HG02623 (cell line): ENCODE measurements at regions not wholly inside any gene's neighbourhood (a gene's known extent, or its start where the extent isn't known, plus 50 kb on each side); places are given as distances from the start of the nearest gene placed in this dataset.

Experiments
- ATAC-seq: cut with Tn5 transposase; IDR thresholded peaks from one replicate; pipeline ENCODE4 v1.9.1; 2021; ENCODE audit warnings: moderate library complexity; ENCODE audit not compliant: unreplicated experiment

GRCh38 chr9:107755246-107755645, 265.7 kb upstream of the KLF4 start:
- no peak for ATAC-seq

- ATAC-seq = no peak
These were observed 262.1 kb upstream of the KLF4 start for GRCh38 chr9:107751567-107752210.

DNA sequence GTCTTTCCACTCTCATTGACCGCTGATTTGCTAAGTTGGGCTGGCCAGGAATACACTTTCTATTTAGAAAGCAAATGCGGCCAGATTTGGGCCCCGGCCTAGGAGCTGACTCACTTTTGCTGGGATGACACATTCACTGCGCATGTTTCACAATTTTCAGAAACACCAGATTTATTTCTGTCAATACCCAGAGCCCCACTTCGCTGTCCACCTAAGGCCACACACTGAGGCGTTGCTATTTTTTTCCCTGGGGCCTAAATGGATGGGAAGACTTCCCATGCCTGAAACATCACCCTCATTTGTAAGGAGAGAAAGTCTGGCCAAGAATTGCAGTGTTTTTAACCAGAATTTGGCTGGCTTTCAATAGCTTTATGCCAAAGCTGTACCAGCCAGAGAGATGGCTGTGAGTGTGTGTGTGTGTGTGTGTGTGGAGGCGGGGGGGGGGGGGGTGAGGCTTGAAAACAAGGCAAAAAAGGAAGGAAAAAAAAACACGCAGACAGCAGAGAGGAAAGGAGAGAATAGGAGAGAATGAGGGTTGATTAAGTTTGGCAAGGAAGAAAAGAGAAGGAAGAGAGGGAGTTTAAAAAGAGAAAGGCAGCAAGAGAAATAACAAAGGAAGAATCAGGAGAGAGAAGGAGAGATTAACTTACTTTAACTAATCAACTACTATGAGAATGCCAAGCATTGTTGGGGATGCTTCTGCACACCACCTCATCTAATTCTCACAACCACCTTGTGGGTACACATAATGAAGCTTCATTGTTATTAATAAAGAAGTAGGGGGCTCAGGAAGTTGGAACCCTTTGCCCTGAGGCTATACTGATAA, 261.4 kb upstream of the KLF4 start:
- no peak for ATAC-seq

- no peak for ATAC-seq
These were observed 260.3 kb upstream of the KLF4 start for GRCh38 chr9:107749787-107750444.

- no peak for ATAC-seq
These were observed 255.3 kb upstream of the KLF4 start for GRCh38 chr9:107744873-107745272.

GRCh38 chr9:107742531-107743309, 253.2 kb upstream of the KLF4 start:
- no peak for ATAC-seq

DNA sequence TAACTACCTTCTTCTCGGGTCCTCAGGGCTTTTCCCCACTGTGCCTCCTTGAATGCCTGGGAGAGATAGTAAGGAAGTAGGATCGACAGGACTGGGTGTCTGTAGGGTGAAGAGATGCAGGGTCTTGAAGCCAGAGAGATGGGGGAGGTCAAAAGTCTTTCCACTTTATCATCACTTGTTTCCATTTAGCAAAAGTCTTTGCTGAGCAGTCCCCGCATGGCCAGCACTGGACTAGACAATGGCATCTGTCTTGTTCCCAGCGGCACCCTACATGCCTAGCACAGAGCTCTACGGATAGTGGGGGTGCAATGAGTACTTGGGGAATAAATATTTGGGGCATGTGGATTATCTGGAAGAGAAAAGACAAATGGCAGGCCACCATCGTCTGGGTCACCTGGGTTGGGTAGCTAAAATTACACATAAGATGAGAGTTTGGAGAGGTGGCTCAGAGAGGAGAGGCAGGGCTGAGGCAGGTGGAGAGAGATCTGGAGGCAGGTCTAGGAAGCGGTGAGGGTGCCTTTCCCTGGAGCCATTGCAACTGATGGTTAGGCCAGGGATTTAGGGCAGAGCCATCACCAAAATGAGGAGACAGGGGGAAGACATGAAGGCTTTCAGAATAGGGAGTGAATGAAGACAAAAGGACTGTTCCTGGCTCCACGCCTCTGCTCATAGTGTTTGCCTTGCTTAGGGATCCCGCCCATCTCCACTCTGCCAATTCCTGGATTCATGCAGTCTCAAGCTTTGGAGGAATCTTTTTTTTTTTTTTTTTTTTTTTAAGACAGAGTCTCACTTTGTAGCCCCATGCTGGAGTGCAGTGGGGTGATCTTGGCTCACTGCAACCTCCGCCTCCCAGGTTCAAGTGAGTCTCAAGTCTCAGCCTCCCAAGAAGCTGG, 250.8 kb upstream of the KLF4 start:
- no peak for ATAC-seq

DNA sequence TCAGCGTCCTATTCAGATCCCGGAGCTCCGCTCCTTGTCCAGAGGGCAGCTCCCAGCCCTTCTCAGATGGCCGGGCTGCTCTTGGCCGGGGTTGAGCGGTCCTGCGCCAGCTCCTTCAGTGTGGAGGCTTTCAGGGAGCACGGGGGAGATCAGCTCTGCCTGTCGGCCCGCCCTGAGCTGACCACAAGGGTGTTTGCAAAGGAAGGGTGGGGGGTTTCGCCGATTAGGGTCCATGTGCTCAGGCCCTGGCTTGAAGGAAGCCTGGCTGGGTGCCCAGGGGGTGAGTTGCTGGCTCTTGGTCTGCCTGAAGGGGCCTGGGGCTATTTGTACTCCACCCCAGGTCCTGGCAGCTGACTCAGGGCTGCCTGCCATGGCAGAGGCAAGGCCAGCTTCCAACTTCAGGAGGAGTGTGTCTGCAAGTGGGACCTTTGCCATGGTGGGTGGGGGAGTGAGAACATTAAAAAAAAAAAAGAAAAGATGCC, 250.1 kb upstream of the KLF4 start:
- ATAC-seq = no peak

DNA sequence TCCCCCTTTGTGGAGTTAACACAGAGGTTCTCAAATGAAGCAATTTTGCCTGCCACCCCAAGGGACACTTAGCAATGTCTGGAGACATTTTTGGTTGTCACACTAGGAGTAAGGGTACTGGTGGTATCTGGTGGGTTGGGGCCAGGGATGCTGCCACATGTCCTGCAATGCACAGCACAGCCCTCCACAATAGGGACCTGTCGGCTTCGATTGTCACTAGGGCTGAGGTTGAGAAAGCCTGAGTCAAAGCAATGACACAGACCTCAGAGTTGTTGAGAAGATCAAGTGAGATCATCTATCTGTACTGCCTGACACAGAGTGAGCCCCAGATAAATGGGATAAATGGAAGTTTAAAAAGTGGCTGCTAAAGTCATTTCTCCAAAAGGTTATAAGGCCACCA, 249.2 kb upstream of the KLF4 start:
- ATAC-seq = no peak

GRCh38 chr9:107737987-107738743, 248.6 kb upstream of the KLF4 start:
- ATAC-seq = no peak

DNA sequence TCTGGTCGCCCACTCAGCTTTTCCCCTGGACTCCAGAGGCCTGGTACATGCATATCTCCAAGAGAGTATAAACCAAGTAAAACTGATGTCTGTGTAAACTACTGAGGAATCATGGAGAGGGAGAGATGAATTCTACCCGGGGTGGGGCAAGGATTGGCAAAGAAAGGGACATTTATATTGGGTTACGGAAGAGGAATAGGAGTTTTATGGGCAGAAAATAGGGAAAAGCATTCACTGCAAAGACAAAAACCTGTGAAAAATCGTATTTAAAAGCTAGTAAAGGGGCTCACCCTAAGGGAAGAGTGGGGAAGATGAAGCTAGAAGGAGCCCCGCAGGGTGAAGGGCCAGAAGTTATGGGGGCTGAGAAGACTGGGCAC, 248.0 kb upstream of the KLF4 start:
- no peak for ATAC-seq

DNA sequence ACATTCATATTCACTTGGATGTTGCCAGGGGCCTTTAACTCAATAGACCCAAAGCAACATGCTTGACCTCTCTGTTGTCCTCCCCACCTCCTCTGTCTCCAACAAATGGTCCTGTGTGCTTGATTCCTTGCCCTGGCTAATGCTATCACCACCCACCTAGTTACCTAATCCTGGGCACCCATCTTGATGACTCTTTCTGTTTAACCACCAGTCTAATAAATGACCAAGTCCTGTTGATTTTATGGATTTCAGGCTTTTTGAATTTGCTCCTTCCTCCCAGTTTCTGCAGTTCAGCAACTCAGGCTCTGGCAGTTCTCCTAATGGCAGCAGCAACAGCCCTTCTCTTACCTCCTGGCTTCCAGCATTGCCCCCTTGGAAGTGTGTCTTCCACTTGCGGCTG, 246.3 kb upstream of the KLF4 start:
- ATAC-seq = no peak

- no peak for ATAC-seq
These were observed 244.9 kb upstream of the KLF4 start for GRCh38 chr9:107734256-107735013.

DNA sequence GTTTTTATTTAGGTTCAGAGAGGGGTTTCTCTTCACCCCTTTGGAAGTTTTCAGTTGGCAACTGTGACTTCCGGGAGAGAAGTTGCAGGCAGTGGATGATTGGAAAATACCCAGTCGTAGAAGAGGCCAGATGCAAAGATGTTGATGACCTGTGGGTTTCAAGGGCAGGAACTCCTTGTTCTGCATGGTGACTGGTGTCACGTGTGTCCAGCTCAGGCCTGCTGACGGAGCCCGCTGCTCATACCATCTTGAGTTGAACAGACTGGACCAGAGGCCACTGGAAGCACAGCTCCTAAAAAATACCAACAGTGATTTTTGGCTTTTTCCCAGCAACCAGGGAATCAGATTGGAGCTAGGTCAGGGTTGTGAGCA, 243.9 kb upstream of the KLF4 start:
- ATAC-seq = no peak

DNA sequence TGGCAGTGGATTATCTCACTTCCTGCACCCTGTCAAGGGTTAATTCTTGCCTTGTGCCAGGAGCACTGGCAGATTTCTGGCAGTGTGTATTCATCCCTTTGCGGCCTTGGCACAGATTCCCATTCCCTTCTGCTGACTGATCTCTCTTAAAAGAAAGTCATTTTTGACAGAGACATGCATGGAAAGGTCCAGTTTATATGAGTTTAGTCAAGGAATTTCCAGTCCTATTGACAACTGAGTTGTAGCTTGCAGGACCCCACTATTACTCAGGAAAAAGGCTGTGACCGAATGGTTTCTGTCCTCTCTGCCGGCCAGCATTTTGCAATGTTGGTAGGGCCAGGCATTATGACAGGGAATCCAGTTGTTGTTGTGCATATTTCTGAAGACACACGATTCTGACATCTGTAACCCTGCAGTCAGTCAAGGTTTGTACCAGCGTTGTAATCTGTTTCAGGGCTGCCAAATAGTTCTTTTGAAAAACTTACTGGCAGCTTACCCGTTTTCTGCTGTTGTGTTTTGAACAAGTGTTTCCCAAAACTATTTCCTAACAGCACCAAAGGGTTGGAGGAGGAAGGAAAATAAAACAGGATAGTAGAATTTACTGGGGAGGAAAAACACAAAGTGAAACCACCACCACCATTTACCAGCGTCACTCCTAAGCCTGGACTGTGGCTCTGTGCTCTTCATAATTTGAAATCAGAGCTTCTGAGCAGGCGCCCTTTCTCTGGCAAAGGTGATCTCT, 243.4 kb upstream of the KLF4 start:
- ATAC-seq = no peak

DNA sequence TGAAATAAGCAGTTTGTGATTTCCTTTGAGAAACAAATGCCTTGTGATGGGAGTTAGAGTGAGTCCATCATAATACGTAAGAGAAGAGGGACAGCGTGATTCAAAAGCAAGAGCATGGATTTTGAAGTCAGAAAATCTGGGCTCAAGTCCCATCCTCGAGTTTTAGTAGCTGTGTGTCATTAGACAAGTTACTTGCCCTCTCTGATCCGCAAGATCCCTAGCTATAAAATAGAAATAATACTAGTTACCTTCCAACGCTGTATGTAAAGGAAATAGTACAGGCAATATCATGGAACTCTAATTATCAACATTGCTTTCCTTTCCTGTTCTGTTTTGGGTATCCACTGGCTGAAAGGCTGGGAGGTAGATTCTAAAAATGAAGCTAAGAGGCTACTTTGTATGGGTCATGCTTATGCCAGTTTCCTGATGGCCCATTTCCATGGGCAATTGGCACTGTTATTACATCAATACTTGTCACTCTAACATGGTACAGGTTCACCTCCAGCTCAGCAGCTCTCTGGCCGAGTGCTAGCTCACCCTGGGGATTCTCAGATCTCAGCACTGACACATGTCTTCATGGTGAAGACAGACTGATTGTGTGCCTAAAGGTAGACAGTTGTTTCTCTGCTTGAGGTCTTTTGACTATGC, 241.7 kb upstream of the KLF4 start:
- no peak for ATAC-seq

- no peak for ATAC-seq
These were observed 241.1 kb upstream of the KLF4 start for GRCh38 chr9:107730666-107731065.
